Tibial nerve (tissue), 4 donors: ENCODE measurements at regions not wholly inside any gene's neighbourhood (a gene's known extent, or its start where the extent isn't known, plus 50 kb on each side); places are given as distances from the start of the nearest gene placed in this dataset. TPM values are rescaled to one million over a fixed set of nuclear protein-coding genes. Genes with fewer than 3 reads are reported as not detected.

Experiments
- DNase-seq, 2 donors: peaks; one replicate each; pipeline ENCODE4 v3.0.0-alpha.2; 2019; ENCODE audit warnings: low spot score in 2 of 2
- H3K27ac ChIP-seq, 4 donors: fragments of 200-600 bp; sonication (generic) in 3 of 4; one replicate each; pipeline ENCODE4 v1.5.1; 2017 to 2019; ENCODE audit warnings: mild to moderate bottlenecking in 1 of 4
- H3K27me3 ChIP-seq, 2 donors: fragments of 200-600 bp; sonication (generic) in 1 of 2; one replicate each; pipeline versions ENCODE4 v1.5.1 to v1.6.0; 2017 to 2019
- H3K36me3 ChIP-seq, 3 donors: fragments of 200-600 bp; sonication (generic); one replicate each; pipeline ENCODE4 v1.5.1; 2018 to 2019
- H3K4me1 ChIP-seq, 4 donors: fragments of 200-600 bp; sonication (generic) in 3 of 4; one replicate each; pipeline ENCODE4 v1.5.1; 2017 to 2019
- H3K4me3 ChIP-seq, 4 donors: fragments of 200-600 bp; sonication (generic) in 3 of 4; one replicate each; pipeline ENCODE4 v1.5.1; 2017 to 2019; ENCODE audit warnings: mild to moderate bottlenecking in 1 of 4, moderate library complexity in 1 of 4
- H3K9me3 ChIP-seq, 4 donors: fragments of 200-600 bp; sonication (generic) in 3 of 4; one replicate each; pipeline ENCODE4 v1.5.1; 2017 to 2019
- EP300 ChIP-seq, 2 donors: sonication (generic); formaldehyde crosslinking; IDR thresholded peaks; one replicate each; pipeline ENCODE4 v1.6.1; 2017; ENCODE audit warnings: antibody characterized with exemption in 2 of 2, mild to moderate bottlenecking in 1 of 2
- POLR2A ChIP-seq, 2 donors: fragments of 450-650 bp; IDR thresholded peaks; one replicate each; pipeline ENCODE4 v1.6.1; 2017; ENCODE audit warnings: antibody characterized with exemption in 2 of 2, mild to moderate bottlenecking in 2 of 2, moderate library complexity in 2 of 2
- WGBS, 2 donors: methylation state at CpG; one replicate each; pipeline ENCODE4 v1.1.5; 2018; 5-methylcytosine and 5-hydroxymethylcytosine counted together
- small RNA-seq: library from RNA; depleted of rRNA; stranded (forward); fragments of <200 nt; gene quantifications from one replicate; pipeline ENCODE3, GENCODE V24; 2016
- TF ChIP-seq, protein P1 (sequence below), 5 experiments: fragments of 200-600 bp in 3 of 5; fragments of 450-650 bp in 2 of 5; sonication (generic) in 3 of 5; IDR thresholded peaks; one replicate each; pipeline ENCODE4 v1.5.1; 2016 to 2019; ENCODE audit warnings: antibody characterized with exemption in 5 of 5, mild to moderate bottlenecking in 3 of 5, moderate library complexity in 2 of 5

DNA sequence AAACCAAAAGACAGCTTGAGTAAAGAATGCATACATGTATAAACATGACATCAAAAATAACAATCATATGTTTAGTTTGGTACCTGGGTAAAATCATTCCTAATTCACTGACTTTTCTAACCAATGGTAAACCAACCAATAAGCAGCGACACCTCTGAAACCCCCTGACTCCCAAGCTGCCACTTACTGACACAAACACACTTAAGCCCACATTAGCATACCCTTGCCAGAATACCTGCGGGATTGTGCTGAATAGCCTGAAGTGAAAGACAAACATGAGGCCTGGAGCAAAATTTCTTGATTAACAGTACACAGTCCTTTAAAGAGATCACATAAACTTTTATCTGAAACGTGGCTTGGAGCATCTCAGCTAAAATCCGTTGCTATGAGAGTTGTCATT is 902.9 kb downstream of the TMEM182 start:
- no peaks in the 10 kb centered on the region for H3K27me3 ChIP-seq
- no peaks in the 10 kb centered on the region for H3K4me1 ChIP-seq
- no peak for DNase-seq
- no peak overlapping the region for H3K27ac ChIP-seq
- H3K4me3 ChIP-seq = no peak overlapping the region
- H3K9me3 ChIP-seq = no peaks in the 10 kb centered on the region
- 43 to 47% methylated on average over 4 of the region's 4 CpGs for WGBS, 2 donors
- TF ChIP-seq, protein P1, sequence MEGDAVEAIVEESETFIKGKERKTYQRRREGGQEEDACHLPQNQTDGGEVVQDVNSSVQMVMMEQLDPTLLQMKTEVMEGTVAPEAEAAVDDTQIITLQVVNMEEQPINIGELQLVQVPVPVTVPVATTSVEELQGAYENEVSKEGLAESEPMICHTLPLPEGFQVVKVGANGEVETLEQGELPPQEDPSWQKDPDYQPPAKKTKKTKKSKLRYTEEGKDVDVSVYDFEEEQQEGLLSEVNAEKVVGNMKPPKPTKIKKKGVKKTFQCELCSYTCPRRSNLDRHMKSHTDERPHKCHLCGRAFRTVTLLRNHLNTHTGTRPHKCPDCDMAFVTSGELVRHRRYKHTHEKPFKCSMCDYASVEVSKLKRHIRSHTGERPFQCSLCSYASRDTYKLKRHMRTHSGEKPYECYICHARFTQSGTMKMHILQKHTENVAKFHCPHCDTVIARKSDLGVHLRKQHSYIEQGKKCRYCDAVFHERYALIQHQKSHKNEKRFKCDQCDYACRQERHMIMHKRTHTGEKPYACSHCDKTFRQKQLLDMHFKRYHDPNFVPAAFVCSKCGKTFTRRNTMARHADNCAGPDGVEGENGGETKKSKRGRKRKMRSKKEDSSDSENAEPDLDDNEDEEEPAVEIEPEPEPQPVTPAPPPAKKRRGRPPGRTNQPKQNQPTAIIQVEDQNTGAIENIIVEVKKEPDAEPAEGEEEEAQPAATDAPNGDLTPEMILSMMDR (IDR thresholded peaks at IDR 0.05) = no peak
- TF ChIP-seq POLR2A (IDR thresholded peaks at IDR 0.05) (no peak), EP300 (IDR thresholded peaks at IDR 0.05) (no peak)
- H3K36me3 ChIP-seq = no peaks in the 10 kb centered on the region

GRCh38 chr2:103667335-103667884 is 905.6 kb downstream of the TMEM182 start:
- 66 to 78% methylated on average over 3 of the region's 3 CpGs for WGBS, 2 donors

GRCh38 chr2:103669531-103669930 is 907.7 kb downstream of the TMEM182 start:
- 79 to 82% methylated on average over 6 of the region's 6 CpGs for WGBS, 2 donors
- Histone ChIP-seq H3K9me3 (no peaks in the 10 kb centered on the region), H3K4me3 (no peak overlapping the region), H3K27ac (no peak overlapping the region), H3K36me3 (no peaks in the 10 kb centered on the region), H3K27me3 (no peaks in the 10 kb centered on the region), H3K4me1 (no peaks in the 10 kb centered on the region)
- no peak for DNase-seq
- TF ChIP-seq, protein P1 (IDR thresholded peaks at IDR 0.05) = no peak
- no peak for TF ChIP-seq POLR2A (IDR thresholded peaks at IDR 0.05)
- TF ChIP-seq EP300 (IDR thresholded peaks at IDR 0.05) = no peak

More at GRCh38 chr2:103667335-103667884, 905.6 kb downstream of the TMEM182 start:
- no peak for TF ChIP-seq POLR2A (IDR thresholded peaks at IDR 0.05)
- TF ChIP-seq, protein P1 (IDR thresholded peaks at IDR 0.05) = no peak
- TF ChIP-seq EP300 (IDR thresholded peaks at IDR 0.05) = no peak
- Histone ChIP-seq H3K27ac (no peak overlapping the region), H3K27me3 (no peaks in the 10 kb centered on the region), H3K4me3 (no peak overlapping the region), H3K9me3 (no peaks in the 10 kb centered on the region), H3K36me3 (no peaks in the 10 kb centered on the region), H3K4me1 (no peaks in the 10 kb centered on the region)
- no peak for DNase-seq

Small RNA genes in the stretch of these regions (small RNA-seq; reads per million reads assigned to genes)
- gene AC010881.1 (not detected), gene AC018880.2 (not detected)
